Activated B cell treated with CpG ODN at 0.5 μM for 24 hours (primary cell): ENCODE measurements at regions not wholly inside any gene's neighbourhood (a gene's known extent, or its start where the extent isn't known, plus 50 kb on each side); places are given as distances from the start of the nearest gene placed in this dataset.

Source experiments
- ATAC-seq: fragments of 200-7000 bp; cut with Tn5 transposase; one replicate; pipeline ENCODE4 v1.10.0; 2021; ENCODE audit warnings: low read depth, mild to moderate bottlenecking, moderate library complexity
- CTCF ChIA-PET: fragments of 350-600 bp; sonication (Branson Sonifier 250); formaldehyde crosslinking; loops from one replicate; lab custom pipeline; 2021; ENCODE audit warnings: antibody characterized with exemption; lab: Charles Lee
- POLR2A ChIA-PET: fragments of 350-600 bp; sonication (Branson Sonifier 250); formaldehyde crosslinking; loops from one replicate; lab custom pipeline; 2021; ENCODE audit warnings: antibody characterized with exemption; lab: Charles Lee
- DNase-seq: peaks from one replicate; pipeline ENCODE4 v3.0.0; 2022
- H3K27ac Mint-ChIP-seq: one replicate; pipeline ENCODE4 v1.8.0; 2020; ENCODE audit warnings: mixed read lengths
- H3K27me3 Mint-ChIP-seq: one replicate; pipeline ENCODE4 v1.8.0; 2021; ENCODE audit warnings: mixed read lengths
- H3K36me3 Mint-ChIP-seq: one replicate; pipeline ENCODE4 v1.8.0; 2021; ENCODE audit warnings: low read depth, mixed read lengths
- H3K4me1 Mint-ChIP-seq: one replicate; pipeline ENCODE4 v1.8.0; 2021; ENCODE audit warnings: mixed read lengths
- H3K4me3 Mint-ChIP-seq: one replicate; pipeline ENCODE4 v1.8.0; 2020; ENCODE audit warnings: mild to moderate bottlenecking, mixed read lengths
- H3K9me3 Mint-ChIP-seq: one replicate; pipeline ENCODE4 v1.8.0; 2020; ENCODE audit warnings: mixed read lengths
- intact Hi-C: fragments of 100-400 bp; cut with micrococcal nuclease; formaldehyde crosslinking; loops from one replicate; pipeline ENCODE4 v1.15.1; 2024
- TF ChIP-seq, protein P1 (sequence below): fragments of 200-600 bp; IDR thresholded peaks from one replicate; pipeline ENCODE4 v1.8.0; 2022; ENCODE audit warnings: antibody characterized with exemption, mild to moderate bottlenecking

DNA sequence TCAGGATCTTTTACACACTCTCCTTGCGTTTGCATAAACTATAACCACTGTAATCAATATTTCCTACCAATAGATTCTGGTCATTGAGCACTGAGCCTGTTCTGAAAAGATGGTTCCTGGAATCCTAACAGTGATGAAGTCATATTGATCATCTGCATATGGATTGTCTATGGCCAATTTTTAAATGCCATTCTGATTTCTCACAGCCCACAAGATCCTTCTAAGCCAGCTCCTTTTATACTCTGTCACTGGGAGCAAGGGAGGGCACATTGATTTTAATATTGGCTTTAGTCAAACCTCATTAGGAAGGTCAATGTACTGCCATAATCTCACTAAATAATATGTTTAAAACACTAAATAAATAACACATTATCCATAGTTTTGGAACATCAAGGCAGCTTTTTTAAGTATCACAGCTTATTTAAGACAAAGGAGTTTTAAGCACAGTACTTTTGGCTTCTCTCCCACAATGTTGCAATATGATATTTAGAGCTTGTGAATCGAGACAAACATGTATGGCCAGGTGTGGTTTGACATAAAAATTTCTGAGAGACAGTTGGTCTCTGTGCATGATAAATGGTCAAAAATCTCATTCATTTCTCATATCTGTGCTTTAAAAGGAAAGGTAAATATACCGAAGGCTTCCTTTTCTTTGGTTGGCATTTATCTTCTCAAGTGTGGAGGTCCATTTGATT, 267.3 kb downstream of the MTX2 start:
- ChIA-PET CTCF (interaction anchor here (1.3 kb wide), 1 partner anchor 18 kb away, joined by 3 read pairs; no protein-coding TSS in a partner anchor), POLR2A (no interaction called here)
- Mint-ChIP-seq H3K4me3 (no peak overlapping the region), H3K9me3 (no peaks in the 10 kb centered on the region), H3K27ac (no peak overlapping the region), H3K27me3 (peaks cover 9% of the 10 kb centered on the region), H3K4me1 (no peaks in the 10 kb centered on the region), H3K36me3 (no peaks in the 10 kb centered on the region)
- no peak for ATAC-seq
- intact Hi-C loops, result no loop called here
- TF ChIP-seq, protein P1, sequence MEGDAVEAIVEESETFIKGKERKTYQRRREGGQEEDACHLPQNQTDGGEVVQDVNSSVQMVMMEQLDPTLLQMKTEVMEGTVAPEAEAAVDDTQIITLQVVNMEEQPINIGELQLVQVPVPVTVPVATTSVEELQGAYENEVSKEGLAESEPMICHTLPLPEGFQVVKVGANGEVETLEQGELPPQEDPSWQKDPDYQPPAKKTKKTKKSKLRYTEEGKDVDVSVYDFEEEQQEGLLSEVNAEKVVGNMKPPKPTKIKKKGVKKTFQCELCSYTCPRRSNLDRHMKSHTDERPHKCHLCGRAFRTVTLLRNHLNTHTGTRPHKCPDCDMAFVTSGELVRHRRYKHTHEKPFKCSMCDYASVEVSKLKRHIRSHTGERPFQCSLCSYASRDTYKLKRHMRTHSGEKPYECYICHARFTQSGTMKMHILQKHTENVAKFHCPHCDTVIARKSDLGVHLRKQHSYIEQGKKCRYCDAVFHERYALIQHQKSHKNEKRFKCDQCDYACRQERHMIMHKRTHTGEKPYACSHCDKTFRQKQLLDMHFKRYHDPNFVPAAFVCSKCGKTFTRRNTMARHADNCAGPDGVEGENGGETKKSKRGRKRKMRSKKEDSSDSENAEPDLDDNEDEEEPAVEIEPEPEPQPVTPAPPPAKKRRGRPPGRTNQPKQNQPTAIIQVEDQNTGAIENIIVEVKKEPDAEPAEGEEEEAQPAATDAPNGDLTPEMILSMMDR, result no peak
- no peak for DNase-seq

DNA sequence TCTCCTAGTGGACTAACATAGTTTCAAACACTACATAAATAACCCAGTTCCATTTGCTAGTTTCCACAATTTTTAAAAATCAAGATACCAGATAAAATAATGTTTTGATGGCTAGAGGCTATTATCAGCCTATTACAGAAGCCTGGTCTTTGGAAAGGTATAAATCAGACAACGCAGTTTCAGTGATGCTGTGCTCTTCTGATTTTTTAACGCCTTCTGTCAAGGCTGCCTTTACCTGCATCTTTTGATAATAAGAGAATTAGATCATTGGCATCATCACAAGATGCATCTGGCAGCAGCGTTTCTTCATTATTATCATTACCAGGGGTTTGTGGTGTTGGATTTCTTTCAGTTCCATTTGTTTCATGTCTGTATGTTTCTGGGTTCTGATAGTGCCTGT, 268.7 kb downstream of the MTX2 start:
- no peaks in the 10 kb centered on the region for H3K36me3 Mint-ChIP-seq
- H3K9me3 Mint-ChIP-seq, result no peaks in the 10 kb centered on the region
- peaks cover 7% of the 10 kb centered on the region for H3K27me3 Mint-ChIP-seq
- POLR2A ChIA-PET, result no interaction called here
- H3K4me1 Mint-ChIP-seq, result no peaks in the 10 kb centered on the region
- TF ChIP-seq, protein P1, result no peak
- H3K4me3 Mint-ChIP-seq, result no peak overlapping the region
- no peak overlapping the region for H3K27ac Mint-ChIP-seq
- no peak for ATAC-seq
- DNase-seq, result no peak
- intact Hi-C loops, result no loop called here
- CTCF ChIA-PET, result no interaction called here

DNA sequence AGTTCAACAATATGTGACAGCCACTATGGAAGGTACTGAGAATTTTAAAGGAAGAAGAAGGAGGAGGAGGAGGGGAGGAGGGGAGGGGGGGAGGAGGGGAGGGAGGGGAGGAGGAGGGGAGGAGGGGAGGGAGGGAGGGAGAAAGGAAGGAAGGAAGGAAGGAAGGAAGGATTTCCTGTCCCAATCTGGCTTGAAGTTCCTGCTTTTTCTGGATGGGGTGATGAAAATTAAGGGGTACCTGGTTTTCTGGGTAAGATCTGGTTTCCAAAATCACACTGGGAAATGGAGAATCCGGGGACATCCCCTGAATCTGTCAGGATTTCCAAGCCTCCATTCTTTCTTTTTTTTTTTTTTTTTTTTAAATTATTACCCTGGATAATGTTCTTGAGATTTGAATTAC, 271.8 kb downstream of the MTX2 start:
- POLR2A ChIA-PET, result no interaction called here
- DNase-seq (no peak), ATAC-seq (no peak)
- H3K9me3 Mint-ChIP-seq, result no peaks in the 10 kb centered on the region
- intact Hi-C loops, result no loop called here
- TF ChIP-seq, protein P1, result no peak
- no peak overlapping the region for H3K4me3 Mint-ChIP-seq
- H3K4me1 Mint-ChIP-seq, result no peaks in the 10 kb centered on the region
- H3K27me3 Mint-ChIP-seq, result peaks cover 7% of the 10 kb centered on the region
- no peak overlapping the region for H3K27ac Mint-ChIP-seq
- CTCF ChIA-PET, result interaction anchor here (0.6 kb wide), 1 partner anchor 13 kb away, joined by 4 read pairs; no protein-coding TSS in a partner anchor
- H3K36me3 Mint-ChIP-seq, result no peaks in the 10 kb centered on the region

DNA sequence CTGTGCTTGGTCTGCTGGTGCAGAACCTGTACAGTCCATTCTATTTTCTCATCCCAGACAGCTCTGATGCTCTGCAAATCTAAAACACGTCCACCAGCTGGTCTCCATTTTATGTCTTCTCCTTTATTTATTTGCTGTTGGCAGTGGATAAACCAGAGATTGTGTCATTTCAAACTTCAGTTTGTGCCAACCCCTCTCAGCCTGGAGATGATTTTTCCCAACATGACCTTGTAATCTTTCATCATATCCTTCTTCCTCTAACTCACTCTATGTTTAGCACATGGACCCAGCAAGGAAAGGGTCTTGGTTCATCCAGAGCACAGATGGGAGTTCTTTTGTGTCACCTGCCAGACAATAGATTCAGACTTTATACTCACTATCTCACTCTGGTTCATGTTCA, 273.2 kb downstream of the MTX2 start:
- TF ChIP-seq, protein P1, result no peak
- ChIA-PET CTCF (interaction anchor here (2.2 kb wide), 1 partner anchor 12 kb away, joined by 7 read pairs; no protein-coding TSS in a partner anchor), POLR2A (no interaction called here)
- DNase-seq (no peak), ATAC-seq (no peak)
- no peaks in the 10 kb centered on the region for H3K9me3 Mint-ChIP-seq
- no peaks in the 10 kb centered on the region for H3K36me3 Mint-ChIP-seq
- H3K4me1 Mint-ChIP-seq, result no peaks in the 10 kb centered on the region
- intact Hi-C loops, result no loop called here
- no peak overlapping the region for H3K27ac Mint-ChIP-seq
- H3K27me3 Mint-ChIP-seq, result peaks cover 3% of the 10 kb centered on the region
- no peak overlapping the region for H3K4me3 Mint-ChIP-seq

DNA sequence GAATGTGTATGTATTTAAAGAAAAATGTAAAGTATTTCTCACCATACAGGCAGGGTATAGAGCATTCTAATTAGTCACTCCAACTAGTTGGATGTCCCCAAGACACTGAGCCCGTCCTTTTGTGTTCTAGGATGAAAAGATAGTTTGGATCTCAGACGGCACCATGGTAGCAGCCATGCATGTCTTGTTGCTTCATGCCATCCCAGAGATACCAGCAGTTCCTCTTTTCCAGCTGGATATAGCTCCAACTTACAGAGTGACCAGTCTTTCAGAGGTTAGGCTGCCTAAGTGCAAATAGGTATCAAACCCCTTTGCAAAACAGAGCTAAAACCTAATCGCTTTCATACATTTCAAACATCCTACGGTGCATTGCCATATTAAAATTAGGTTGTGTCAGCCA, 275.3 kb downstream of the MTX2 start:
- CTCF ChIA-PET, result interaction anchor here (0.8 kb wide), 1 partner anchor 10 kb away, joined by 3 read pairs; no protein-coding TSS in a partner anchor
- POLR2A ChIA-PET, result no interaction called here
- DNase-seq, result no peak
- H3K27me3 Mint-ChIP-seq, result peaks cover 2% of the 10 kb centered on the region
- H3K36me3 Mint-ChIP-seq, result no peaks in the 10 kb centered on the region
- intact Hi-C loops, result no loop called here
- H3K27ac Mint-ChIP-seq, result no peak overlapping the region
- no peaks in the 10 kb centered on the region for H3K4me1 Mint-ChIP-seq
- TF ChIP-seq, protein P1, result no peak
- H3K4me3 Mint-ChIP-seq, result no peak overlapping the region
- no peak for ATAC-seq
- H3K9me3 Mint-ChIP-seq, result no peaks in the 10 kb centered on the region
